22Rv1 (cell line): ENCODE measurements at regions not wholly inside any gene's neighbourhood (a gene's known extent, or its start where the extent isn't known, plus 50 kb on each side); places are given as distances from the start of the nearest gene placed in this dataset.

Experiments
- ZFX ChIP-seq: fragments of 450-650 bp; IDR thresholded peaks from 2 replicates; pipeline ENCODE4 v1.6.1; 2017; ENCODE audit warnings: antibody characterized with exemption, borderline replicate concordance
- TF ChIP-seq, protein P1 (sequence below): fragments of 450-650 bp; IDR thresholded peaks from 2 replicates; pipeline ENCODE4 v1.5.1; 2017; ENCODE audit warnings: mild to moderate bottlenecking

DNA sequence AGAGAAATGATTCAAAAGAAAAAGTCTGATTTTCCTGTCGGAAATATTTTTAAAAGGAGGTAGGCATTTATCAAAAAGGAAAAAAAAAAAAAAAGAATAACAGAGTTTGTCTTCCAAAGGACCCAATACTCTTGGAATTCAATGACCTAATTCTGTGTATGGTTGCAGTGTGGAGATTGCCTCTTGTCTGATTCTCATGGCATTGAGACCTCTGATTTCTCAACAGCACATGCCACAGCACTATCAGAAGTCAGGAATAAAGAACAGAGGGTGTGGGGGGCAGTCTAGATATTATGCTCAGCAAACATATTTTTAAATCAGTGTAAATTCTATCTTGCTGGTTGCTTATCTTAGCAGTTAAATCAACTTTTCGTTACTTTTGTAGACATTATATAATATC, 81.3 kb upstream of the SOX9 start:
- TF ChIP-seq, protein P1, sequence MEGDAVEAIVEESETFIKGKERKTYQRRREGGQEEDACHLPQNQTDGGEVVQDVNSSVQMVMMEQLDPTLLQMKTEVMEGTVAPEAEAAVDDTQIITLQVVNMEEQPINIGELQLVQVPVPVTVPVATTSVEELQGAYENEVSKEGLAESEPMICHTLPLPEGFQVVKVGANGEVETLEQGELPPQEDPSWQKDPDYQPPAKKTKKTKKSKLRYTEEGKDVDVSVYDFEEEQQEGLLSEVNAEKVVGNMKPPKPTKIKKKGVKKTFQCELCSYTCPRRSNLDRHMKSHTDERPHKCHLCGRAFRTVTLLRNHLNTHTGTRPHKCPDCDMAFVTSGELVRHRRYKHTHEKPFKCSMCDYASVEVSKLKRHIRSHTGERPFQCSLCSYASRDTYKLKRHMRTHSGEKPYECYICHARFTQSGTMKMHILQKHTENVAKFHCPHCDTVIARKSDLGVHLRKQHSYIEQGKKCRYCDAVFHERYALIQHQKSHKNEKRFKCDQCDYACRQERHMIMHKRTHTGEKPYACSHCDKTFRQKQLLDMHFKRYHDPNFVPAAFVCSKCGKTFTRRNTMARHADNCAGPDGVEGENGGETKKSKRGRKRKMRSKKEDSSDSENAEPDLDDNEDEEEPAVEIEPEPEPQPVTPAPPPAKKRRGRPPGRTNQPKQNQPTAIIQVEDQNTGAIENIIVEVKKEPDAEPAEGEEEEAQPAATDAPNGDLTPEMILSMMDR = no peak
- no peak for TF ChIP-seq ZFX
